HCT116 (cell line): ENCODE measurements at regions not wholly inside any gene's neighbourhood (a gene's known extent, or its start where the extent isn't known, plus 50 kb on each side); places are given as distances from the start of the nearest gene placed in this dataset.

Experiments used
- ATAC-seq: fragments of 200-7000 bp; cut with Tn5 transposase; 2 replicates; pipeline ENCODE4 v1.9.1; 2020; ENCODE audit warnings: mild to moderate bottlenecking, moderate library complexity
- BruUV-seq: library from RNA; stranded (reverse); fragments of 400-500 nt; replicated peaks from 2 replicates; lab custom pipeline; 2021; lab: Mats Ljungman, UMichigan
- CTCF ChIA-PET: fragments of 300-600 bp; sonication (Branson Sonifier 250); formaldehyde crosslinking; loops from one replicate; lab custom pipeline; 2021; ENCODE audit warnings: antibody characterized with exemption; lab: Charles Lee
- POLR2A ChIA-PET: fragments of 300-600, 350-600 bp; sonication (Branson Sonifier 250); formaldehyde crosslinking; loops from one replicate; lab custom pipeline; 2021; ENCODE audit warnings: antibody characterized with exemption; lab: Charles Lee
- RAD21 ChIA-PET, 2 experiments: fragments of 300-600 bp; sonication (Branson Sonifier 250); formaldehyde crosslinking; loops; one replicate each; lab custom pipeline; 2023; ENCODE audit warnings: low total read pairs in 2 of 2; ENCODE audit not compliant: uncharacterized antibody in 2 of 2, unreplicated experiment in 2 of 2, low non-redundant PET in 1 of 2; lab: Charles Lee
- DNase-seq: peaks from one replicate; pipeline ENCODE4 v3.0.0-alpha.2; 2010; ENCODE audit warnings: low read depth, low spot score
- H2AFZ ChIP-seq: fragments of 200-600 bp; shearing (Covaris generic), sonication (generic); 2 replicates; pipeline ENCODE4 v1.6.1; 2017; ENCODE audit warnings: low read depth, mixed run types, mixed read lengths, antibody characterized with exemption, low read length; ENCODE audit not compliant: poor library complexity, severe bottlenecking
- H3K27ac ChIP-seq: 2 replicates; pipeline ENCODE4 v1.5.1; 2012; ENCODE audit warnings: low read depth, low read length
- H3K27me3 ChIP-seq: fragments of 200-600 bp; sonication (generic); 2 replicates; pipeline ENCODE4 v1.6.1; 2016; ENCODE audit warnings: mixed run types, low read length, mixed read lengths; ENCODE audit not compliant: insufficient read depth
- H3K36me3 ChIP-seq, 2 experiments: fragments of 200-500 bp in 1 of 2; fragments of 200-600 bp in 1 of 2; sonication (Bioruptor generic) in 1 of 2; sonication (generic) in 1 of 2; 2 replicates each; pipeline versions ENCODE4 v1.5.1 to v1.6.1; 2014 to 2016; ENCODE audit warnings: low read length in 2 of 2, inconsistent platforms in 1 of 2, mixed read lengths in 1 of 2, mixed run types in 1 of 2; ENCODE audit not compliant: insufficient read depth in 2 of 2, control insufficient read depth in 1 of 2
- H3K4me1 ChIP-seq, 2 experiments: fragments of 200-600 bp in 1 of 2; sonication (generic) in 1 of 2; 2 replicates each; pipeline versions ENCODE4 v1.5.1 to v1.6.1; 2012 to 2017; ENCODE audit warnings: low read length in 2 of 2, inconsistent platforms in 1 of 2, mild to moderate bottlenecking in 1 of 2, mixed read lengths in 1 of 2, mixed run types in 1 of 2, moderate library complexity in 1 of 2; ENCODE audit not compliant: insufficient read depth in 2 of 2, control insufficient read depth in 1 of 2
- H3K4me2 ChIP-seq: fragments of 200-600 bp; sonication (generic); 2 replicates; pipeline ENCODE4 v1.6.1; 2017; ENCODE audit warnings: mixed run types, low read length, mixed read lengths
- H3K4me3 ChIP-seq, 2 experiments: fragments of 200-600 bp in 1 of 2; sonication (generic) in 1 of 2; replicated peaks in 1 of 2; 2 replicates each; pipeline ENCODE4 v1.5.1; 2011 to 2016; ENCODE audit warnings: low read length in 2 of 2, control low read depth in 1 of 2, low read depth in 1 of 2, mild to moderate bottlenecking in 1 of 2, mixed read lengths in 1 of 2, mixed run types in 1 of 2
- H3K79me2 ChIP-seq: fragments of 200-600 bp; sonication (generic); 2 replicates; pipeline ENCODE4 v1.6.1; 2017; ENCODE audit warnings: mild to moderate bottlenecking, mixed run types, low read length, moderate library complexity, mixed read lengths; ENCODE audit not compliant: insufficient read depth
- H3K9ac ChIP-seq: fragments of 200-600 bp; sonication (generic); 2 replicates; pipeline ENCODE4 v1.6.1; 2016; ENCODE audit warnings: low read length, mixed read lengths
- H3K9me2 ChIP-seq: fragments of 200-600 bp; sonication (generic), shearing (Covaris generic); 2 replicates; pipeline ENCODE4 v1.6.1; 2017; ENCODE audit warnings: mixed run types, mild to moderate bottlenecking, moderate library complexity; ENCODE audit not compliant: insufficient read depth
- H3K9me3 ChIP-seq, 2 experiments: fragments of 200-500 bp in 1 of 2; fragments of 200-600 bp in 1 of 2; sonication (Bioruptor generic) in 1 of 2; sonication (generic) in 1 of 2; 2 replicates each; pipeline ENCODE4 v1.6.1; 2014 to 2017; ENCODE audit warnings: low read length in 2 of 2, mixed read lengths in 2 of 2, inconsistent platforms in 1 of 2, low read depth in 1 of 2, mild to moderate bottlenecking in 1 of 2, mixed run types in 1 of 2, moderate library complexity in 1 of 2; ENCODE audit not compliant: control insufficient read depth in 1 of 2, insufficient read depth in 1 of 2
- H4K20me1 ChIP-seq: fragments of 200-600 bp; sonication (generic), shearing (Covaris generic); 2 replicates; pipeline ENCODE4 v1.6.1; 2017; ENCODE audit warnings: mixed run types, mild to moderate bottlenecking, moderate library complexity; ENCODE audit not compliant: insufficient read depth
- ATF3 ChIP-seq: IDR thresholded peaks from 2 replicates; pipeline ENCODE4 v1.6.1; 2012
- CEBPB ChIP-seq: IDR thresholded peaks from 2 replicates; pipeline ENCODE4 v1.6.1; 2012; ENCODE audit warnings: low read depth
- EGR1 ChIP-seq: IDR thresholded peaks from 2 replicates; pipeline ENCODE4 v1.6.1; 2012; ENCODE audit warnings: low read depth
- ELF1 ChIP-seq: IDR thresholded peaks from 2 replicates; pipeline ENCODE4 v1.6.1; 2012; ENCODE audit warnings: low read depth, borderline replicate concordance
- EZH2 ChIP-seq: fragments of 200-600 bp; sonication (generic); IDR thresholded peaks from 2 replicates; pipeline ENCODE4 v1.6.1; 2017; ENCODE audit warnings: antibody characterized with exemption, mixed run types
- EZH2phosphoT487 ChIP-seq: fragments of 200-600 bp; IDR thresholded peaks from 2 replicates; pipeline ENCODE4 v1.6.1; 2018; ENCODE audit warnings: antibody characterized with exemption, borderline replicate concordance
- FOSL1 ChIP-seq: IDR thresholded peaks from 2 replicates; pipeline ENCODE4 v1.6.1; 2012; ENCODE audit warnings: low read depth
- MAX ChIP-seq: IDR thresholded peaks from 2 replicates; pipeline ENCODE4 v1.6.1; 2012
- POLR2A ChIP-seq: IDR thresholded peaks from 2 replicates; pipeline ENCODE4 v1.7.0; 2011; ENCODE audit warnings: borderline replicate concordance; ENCODE audit not compliant: insufficient read depth, insufficient read length; ENCODE audit errors: extremely low read depth
- POLR2AphosphoS5 ChIP-seq: IDR thresholded peaks from 2 replicates; pipeline ENCODE4 v1.6.1; 2011; ENCODE audit warnings: mild to moderate bottlenecking, low read depth, low read length, moderate library complexity
- RAD21 ChIP-seq: IDR thresholded peaks from 2 replicates; pipeline ENCODE4 v1.6.1; 2012; ENCODE audit warnings: low read depth, mild to moderate bottlenecking
- SRF ChIP-seq: IDR thresholded peaks from 2 replicates; pipeline ENCODE4 v1.6.1; 2012; ENCODE audit warnings: low read depth
- YY1 ChIP-seq: IDR thresholded peaks from 2 replicates; pipeline ENCODE4 v1.6.1; 2011; ENCODE audit warnings: low read length, low read depth, moderate library complexity, mild to moderate bottlenecking; ENCODE audit not compliant: insufficient replicate concordance; ENCODE audit errors: extremely low read depth
- ZBTB33 ChIP-seq: IDR thresholded peaks from 2 replicates; pipeline ENCODE4 v1.6.1; 2011; ENCODE audit warnings: mild to moderate bottlenecking, low read length, moderate library complexity; ENCODE audit not compliant: insufficient replicate concordance; ENCODE audit errors: extremely low read depth
- ZFX ChIP-seq: fragments of 450-650 bp; IDR thresholded peaks from 2 replicates; pipeline ENCODE4 v1.6.1; 2017
- ZNF274 ChIP-seq: fragments of 200-500 bp; sonication (Bioruptor generic); IDR thresholded peaks from 2 replicates; pipeline ENCODE4 v1.6.1; 2014; ENCODE audit warnings: mild to moderate bottlenecking, low read depth, low read length, inconsistent platforms
- intact Hi-C: fragments of 100-400 bp; cut with micrococcal nuclease; formaldehyde crosslinking; loops from 2 replicates; pipeline ENCODE4 v1.10.0; 2022

GRCh38 chr5:10870791-10871190 is 109.8 kb upstream of the DAP start:
- peaks cover 36% of the 10 kb centered on the region for H3K27me3 ChIP-seq
- ATAC-seq (no peak), DNase-seq (no peak)
- H3K4me2 ChIP-seq, result no peak overlapping the region
- H3K9me2 ChIP-seq, result no peaks in the 10 kb centered on the region
- no TSS peak for BruUV-seq
- intact Hi-C loops, result no loop called here
- H4K20me1 ChIP-seq, result no peaks in the 10 kb centered on the region
- no peak overlapping the region for H3K9ac ChIP-seq
- H3K79me2 ChIP-seq, result no peaks in the 10 kb centered on the region
- POLR2A ChIA-PET, result interaction anchor here (1.6 kb wide), 1 partner anchor 18 kb away, joined by 3 read pairs; no protein-coding TSS in a partner anchor
- H2AFZ ChIP-seq, result no peak overlapping the region
- H3K4me3 ChIP-seq, result no peak overlapping the region
- H3K27ac ChIP-seq, result no peak overlapping the region
- H3K36me3 ChIP-seq, result no peaks in the 10 kb centered on the region
- H3K9me3 ChIP-seq, result no peaks in the 10 kb centered on the region
- CTCF ChIA-PET, result no interaction called here
- peaks cover 3 to 12% of the 10 kb centered on the region in 2 experiments; a peak in 3 of 4 replicates for H3K4me1 ChIP-seq
- RAD21 ChIA-PET, result no interaction called here
- TF ChIP-seq ZNF274 (no peak), ZBTB33 (no peak), YY1 (no peak), MAX (no peak), EZH2phosphoT487 (no peak), POLR2A (no peak), CEBPB (no peak), ZFX (no peak)

GRCh38 chr5:10868956-10869355 is 107.9 kb upstream of the DAP start:
- no peak for DNase-seq
- CTCF ChIA-PET, result no interaction called here
- intact Hi-C loops, result loop anchor here (10.0 kb wide), 1 partner anchor 316 kb away; no protein-coding TSS in a partner anchor

More at GRCh38 chr5:10868956-10869355, 107.9 kb upstream of the DAP start:
- RAD21 ChIA-PET, result no interaction called here
- no peak for ATAC-seq
- Histone ChIP-seq H4K20me1 (no peaks in the 10 kb centered on the region), H3K9ac (no peak overlapping the region), H3K9me2 (no peaks in the 10 kb centered on the region), H3K4me2 (no peak overlapping the region), H3K36me3 (no peaks in the 10 kb centered on the region), H3K27me3 (peaks cover 37% of the 10 kb centered on the region), H3K79me2 (no peaks in the 10 kb centered on the region), H2AFZ (no peak overlapping the region), H3K27ac (no peak overlapping the region), H3K4me3 (no peak overlapping the region), H3K4me1 (no peaks in the 10 kb centered on the region), H3K9me3 (no peaks in the 10 kb centered on the region)
- POLR2A ChIA-PET, result no interaction called here
- TF ChIP-seq YY1 (no peak), FOSL1 (no peak), POLR2AphosphoS5 (no peak), EZH2phosphoT487 (no peak), ZFX (no peak), RAD21 (no peak), ELF1 (no peak), EGR1 (no peak), SRF (no peak), ZNF274 (no peak), ZBTB33 (no peak), POLR2A (no peak), EZH2 (no peak), ATF3 (no peak)
- no TSS peak for BruUV-seq
